ENCODE measurements at regions not wholly inside any gene's neighbourhood (a gene's known extent, or its start where the extent isn't known, plus 50 kb on each side); places are given as distances from the start of the nearest gene placed in this dataset.

DNA sequence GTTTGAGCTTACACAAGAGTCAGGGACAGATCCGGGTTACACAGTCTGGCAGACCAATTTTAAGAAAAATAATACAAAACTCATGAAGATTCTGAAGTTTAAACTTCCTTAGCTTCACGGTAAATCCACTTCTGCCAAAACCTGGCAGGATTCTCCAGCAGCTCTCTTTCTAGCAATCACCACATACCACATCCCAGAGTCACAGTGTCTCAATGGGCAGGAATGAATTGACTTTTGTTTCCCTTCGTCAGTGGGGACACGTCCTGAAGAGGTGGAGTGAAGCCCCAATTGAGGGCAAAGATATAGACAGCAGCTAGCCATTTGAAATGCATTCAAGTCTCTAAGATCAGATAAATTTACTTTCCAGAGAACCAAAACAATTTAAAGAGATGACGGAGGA, 117.1 kb upstream of the ARHGAP5 start:
- no peak for DNase-seq
- in situ Hi-C loops (cut with HindIII; ENCODE audit: low pct_ligation_motif_present, low pct_unique_long_range_greater_than_20kb, low sequenced_read_pairs): no loop called here

GRCh38 chr14:31961896-31962295, 115.2 kb upstream of the ARHGAP5 start:
- in situ Hi-C loops (cut with HindIII; ENCODE audit: low pct_ligation_motif_present, low pct_unique_long_range_greater_than_20kb, low sequenced_read_pairs): no loop called here
- DNase-seq: no peak

DNA sequence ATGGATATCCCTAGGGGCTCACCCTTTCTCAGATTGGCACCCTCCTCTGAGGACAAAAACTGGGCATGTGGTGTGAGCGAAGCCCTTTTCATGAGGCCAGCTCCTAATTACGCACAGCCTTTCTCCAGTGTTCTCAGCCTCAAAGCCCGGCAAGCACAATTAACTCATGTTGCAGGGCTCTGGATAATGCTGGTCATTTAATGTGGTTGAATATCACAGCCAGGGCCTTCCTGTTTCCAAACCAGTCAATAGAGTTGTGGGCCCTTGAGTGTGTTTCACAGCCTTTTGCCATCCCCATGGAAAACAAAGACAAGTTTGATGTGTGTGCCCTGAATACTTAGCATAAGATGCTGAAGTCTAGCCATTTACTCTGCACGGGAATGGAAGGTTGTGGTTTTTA, 114.2 kb upstream of the ARHGAP5 start:
- in situ Hi-C loops (cut with HindIII; ENCODE audit: low pct_ligation_motif_present, low pct_unique_long_range_greater_than_20kb, low sequenced_read_pairs): no loop called here

GRCh38 chr14:31963587-31963986, 113.5 kb upstream of the ARHGAP5 start:
- in situ Hi-C loops (cut with HindIII; ENCODE audit: low pct_ligation_motif_present, low pct_unique_long_range_greater_than_20kb, low sequenced_read_pairs): no loop called here

More for the DNA sequence above, 114.2 kb upstream of the ARHGAP5 start:
- DNase-seq: no peak

DNA sequence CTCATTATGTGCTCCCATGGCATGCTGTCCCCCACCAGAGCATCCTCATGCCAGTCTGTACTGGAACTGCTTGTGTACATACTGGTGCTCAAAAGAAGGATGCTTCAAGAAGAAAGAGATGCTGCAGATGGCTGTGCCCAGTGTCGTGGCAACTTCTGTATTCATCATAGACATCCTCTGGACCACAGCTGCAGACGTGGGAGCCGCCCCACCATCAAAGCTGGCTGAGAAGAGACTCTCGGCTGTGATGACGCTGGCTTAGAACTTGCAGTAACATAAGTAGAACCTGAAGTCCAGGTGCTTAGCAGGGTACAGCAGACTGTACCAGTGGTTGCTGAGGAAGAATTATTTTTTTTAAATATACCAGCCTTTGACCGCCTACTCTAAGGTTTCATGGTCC, 112.6 kb upstream of the ARHGAP5 start:
- no peak for DNase-seq
- in situ Hi-C loops (cut with HindIII; ENCODE audit: low pct_ligation_motif_present, low pct_unique_long_range_greater_than_20kb, low sequenced_read_pairs): no loop called here

More at GRCh38 chr14:31963587-31963986, 113.5 kb upstream of the ARHGAP5 start:
- no peak for DNase-seq

DNA sequence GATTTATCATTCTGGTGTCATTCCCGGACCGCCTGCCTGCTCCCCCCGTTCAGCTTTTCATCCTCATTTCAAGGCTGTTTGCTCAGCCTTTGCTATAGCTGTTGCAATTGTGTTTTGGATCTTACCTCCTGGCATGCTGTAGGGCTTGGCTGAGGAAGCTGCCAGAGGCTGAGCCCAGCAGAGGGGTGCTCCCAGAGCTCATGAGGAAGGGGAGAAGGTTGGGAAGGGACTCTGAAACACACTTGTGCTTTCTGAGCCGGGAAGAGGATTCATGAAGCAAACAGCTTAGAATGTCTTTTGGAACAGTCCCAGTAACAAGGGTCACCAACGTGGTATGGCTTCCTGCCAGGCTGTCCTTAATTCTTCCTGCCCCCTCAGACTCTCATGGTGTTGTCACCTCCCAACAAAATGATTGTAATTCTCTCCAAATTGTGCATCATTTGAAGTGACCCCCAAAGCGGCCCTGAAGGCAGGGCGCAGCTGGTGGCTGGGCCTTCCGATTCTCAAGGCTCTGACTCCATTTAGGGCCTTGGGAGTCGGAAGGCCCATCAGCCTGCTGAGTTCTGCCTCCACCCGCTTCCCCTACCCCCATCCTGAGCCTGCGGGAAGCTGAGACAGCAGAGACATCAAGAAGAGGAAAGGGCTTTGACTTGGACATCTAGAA, 111.9 kb upstream of the ARHGAP5 start:
- in situ Hi-C loops (cut with HindIII; ENCODE audit: low pct_ligation_motif_present, low pct_unique_long_range_greater_than_20kb, low sequenced_read_pairs): no loop called here

DNA sequence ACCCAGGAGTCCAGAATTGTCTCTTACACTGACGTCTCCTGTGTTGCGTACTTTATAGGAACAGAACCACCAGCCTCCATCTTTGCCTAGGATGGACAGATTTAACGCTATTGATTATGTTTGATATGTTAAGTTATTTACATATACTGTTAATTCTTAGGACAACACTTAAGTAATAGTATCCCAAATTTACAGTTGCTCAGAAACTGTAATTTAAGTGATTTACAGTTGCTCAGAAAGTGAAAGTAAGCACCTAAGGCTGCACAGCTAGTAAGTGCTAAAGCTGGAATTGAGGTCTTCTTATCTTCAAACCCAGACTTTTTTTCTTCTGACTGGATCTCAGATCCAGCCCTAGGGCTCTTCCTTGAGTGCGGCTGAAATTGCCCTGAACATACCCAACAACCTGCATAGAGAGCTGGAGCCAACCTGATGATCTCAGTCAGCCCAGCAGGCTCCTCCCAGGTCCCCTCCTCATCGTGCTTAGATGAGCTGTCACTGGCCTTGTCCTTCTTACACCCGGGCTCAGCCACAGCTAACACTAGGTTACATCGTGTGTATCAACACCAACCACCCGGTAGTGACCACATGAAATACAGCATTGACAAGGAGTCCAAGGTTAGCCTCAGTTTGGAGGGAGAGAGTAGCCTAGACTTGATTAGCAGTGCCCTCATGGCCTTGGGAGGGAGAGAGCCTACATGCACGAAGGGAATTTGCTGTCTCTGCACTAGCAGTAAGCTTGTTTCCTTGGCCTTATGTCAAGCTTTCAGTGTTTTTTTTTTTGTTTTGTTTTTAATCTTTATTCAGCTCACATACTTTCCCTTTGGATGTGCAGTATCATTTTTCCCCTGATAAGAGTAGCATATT, 111.1 kb upstream of the ARHGAP5 start:
- DNase-seq: no peak
- in situ Hi-C loops (cut with HindIII; ENCODE audit: low pct_ligation_motif_present, low pct_unique_long_range_greater_than_20kb, low sequenced_read_pairs): no loop called here

More for the DNA sequence above, 111.9 kb upstream of the ARHGAP5 start:
- DNase-seq: no peak

- DNase-seq: no peak
- in situ Hi-C loops (cut with HindIII; ENCODE audit: low pct_ligation_motif_present, low pct_unique_long_range_greater_than_20kb, low sequenced_read_pairs): no loop called here
These were observed 110.0 kb upstream of the ARHGAP5 start for GRCh38 chr14:31966896-31967668.

GRCh38 chr14:31967669-31967975, 109.5 kb upstream of the ARHGAP5 start:
- in situ Hi-C loops (cut with HindIII; ENCODE audit: low pct_ligation_motif_present, low pct_unique_long_range_greater_than_20kb, low sequenced_read_pairs): no loop called here
- DNase-seq: peak; percentile 17

- DNase-seq: no peak
- in situ Hi-C loops (cut with HindIII; ENCODE audit: low pct_ligation_motif_present, low pct_unique_long_range_greater_than_20kb, low sequenced_read_pairs): no loop called here
These were observed 108.8 kb upstream of the ARHGAP5 start for GRCh38 chr14:31968107-31968810.

GRCh38 chr14:31968956-31969698, 108.0 kb upstream of the ARHGAP5 start:
- in situ Hi-C loops (cut with HindIII; ENCODE audit: low pct_ligation_motif_present, low pct_unique_long_range_greater_than_20kb, low sequenced_read_pairs): no loop called here
- no peak for DNase-seq

GRCh38 chr14:31969699-31970240, 107.3 kb upstream of the ARHGAP5 start:
- DNase-seq: no peak
- in situ Hi-C loops (cut with HindIII; ENCODE audit: low pct_ligation_motif_present, low pct_unique_long_range_greater_than_20kb, low sequenced_read_pairs): no loop called here

DNA sequence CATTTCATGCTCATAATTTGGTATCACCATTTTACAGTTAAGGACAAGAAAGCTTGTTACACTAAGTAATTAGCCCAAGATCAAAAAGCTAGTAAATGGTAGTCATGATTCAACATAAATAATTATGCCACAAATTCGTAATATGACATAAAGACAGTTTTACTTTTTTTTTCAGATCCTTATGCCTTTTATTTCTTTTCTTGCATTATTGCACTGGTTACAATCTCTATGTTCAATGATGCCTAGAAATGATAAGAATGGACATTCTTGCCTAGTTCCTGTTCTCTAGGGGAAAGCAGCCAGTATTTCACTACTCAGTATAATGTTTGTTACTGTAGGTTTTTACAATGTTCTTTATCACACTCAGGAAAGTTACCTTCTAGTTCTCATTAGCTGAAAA, 106.4 kb upstream of the ARHGAP5 start:
- DNase-seq: no peak
- in situ Hi-C loops (cut with HindIII; ENCODE audit: low pct_ligation_motif_present, low pct_unique_long_range_greater_than_20kb, low sequenced_read_pairs): no loop called here

- in situ Hi-C loops (cut with HindIII; ENCODE audit: low pct_ligation_motif_present, low pct_unique_long_range_greater_than_20kb, low sequenced_read_pairs): no loop called here
- no peak for DNase-seq
These were observed 105.5 kb upstream of the ARHGAP5 start for GRCh38 chr14:31971612-31972011.

DNA sequence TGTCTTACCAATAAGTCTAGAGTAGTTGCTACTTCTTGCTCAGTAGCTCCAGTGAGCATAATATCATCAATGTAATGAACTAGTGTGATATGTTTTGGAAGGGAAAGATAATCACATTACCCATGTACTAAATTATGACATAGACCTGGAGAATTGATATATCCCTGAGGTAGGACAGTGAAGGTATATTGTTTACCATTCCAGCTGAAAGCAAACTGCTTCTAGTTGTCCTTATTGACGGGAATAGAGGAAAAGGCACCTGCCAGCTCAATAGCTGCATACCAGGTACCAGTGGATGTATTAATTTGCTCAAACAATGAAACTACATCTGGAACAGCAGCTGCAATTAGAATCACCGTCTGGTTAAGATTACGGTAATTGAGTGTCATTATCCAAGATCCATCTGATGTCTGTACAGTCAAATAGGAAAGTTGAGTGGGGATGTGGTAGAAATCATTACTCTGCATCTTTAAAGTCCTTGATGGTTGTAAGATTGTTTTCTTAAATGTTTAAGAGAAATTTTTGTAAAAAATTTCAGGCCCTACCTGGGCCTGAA, 100.0 kb upstream of the ARHGAP5 start:
- no peak for DNase-seq
- in situ Hi-C loops (cut with HindIII; ENCODE audit: low pct_ligation_motif_present, low pct_unique_long_range_greater_than_20kb, low sequenced_read_pairs): no loop called here

GRCh38 chr14:31978423-31978822, 98.7 kb upstream of the ARHGAP5 start:
- in situ Hi-C loops (cut with HindIII; ENCODE audit: low pct_ligation_motif_present, low pct_unique_long_range_greater_than_20kb, low sequenced_read_pairs): no loop called here
- DNase-seq: no peak

DNA sequence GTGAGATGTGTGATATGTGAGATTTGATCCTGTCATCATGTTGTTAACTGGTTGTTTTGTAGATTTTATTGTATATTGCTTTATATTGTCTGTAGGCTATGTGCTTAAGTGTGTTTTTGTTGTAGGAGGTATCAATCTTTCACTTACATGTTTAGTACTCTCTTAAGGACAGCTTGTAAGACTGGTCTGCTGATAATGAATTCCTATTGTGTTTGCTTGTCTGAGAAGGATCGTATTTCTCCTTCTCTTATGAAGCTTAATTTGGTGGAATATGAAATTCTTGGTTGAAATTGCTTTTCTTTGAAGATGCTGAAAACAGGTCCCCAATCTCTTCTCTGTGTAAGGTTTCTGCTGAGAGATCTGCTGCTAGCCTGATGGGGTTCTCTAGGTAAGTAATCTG, 94.5 kb upstream of the ARHGAP5 start:
- no peak for DNase-seq
- in situ Hi-C loops (cut with HindIII; ENCODE audit: low pct_ligation_motif_present, low pct_unique_long_range_greater_than_20kb, low sequenced_read_pairs): no loop called here

GRCh38 chr14:31986405-31986804, 90.7 kb upstream of the ARHGAP5 start:
- no peak for DNase-seq
- in situ Hi-C loops (cut with HindIII; ENCODE audit: low pct_ligation_motif_present, low pct_unique_long_range_greater_than_20kb, low sequenced_read_pairs): no loop called here
